GM12878 (cell line): ENCODE measurements at regions not wholly inside any gene's neighbourhood (a gene's known extent, or its start where the extent isn't known, plus 50 kb on each side); places are given as distances from the start of the nearest gene placed in this dataset.

Experiments used
- ATAC-seq: fragments of 200-7000 bp; cut with Tn5 transposase; 3 replicates; pipeline ENCODE4 v1.9.1; 2020; ENCODE audit warnings: mild to moderate bottlenecking, moderate library complexity
- BruUV-seq: library from RNA; stranded (reverse); fragments of 400-500 nt; replicated peaks from 2 replicates; lab custom pipeline; 2021; lab: Mats Ljungman, UMichigan
- CTCF ChIA-PET: fragments of 300-600 bp; sonication (Branson Sonifier 250); formaldehyde crosslinking; extraction: SDS; loops from one replicate; lab custom pipeline; 2021; ENCODE audit warnings: inconsistent platforms; lab: Yijun Ruan, JAX
- POLR2A ChIA-PET: fragments of 350-600 bp; formaldehyde crosslinking; extraction: SDS; loops from one replicate; lab custom pipeline; 2021; ENCODE audit warnings: inconsistent platforms; lab: Charles Lee
- RAD21 ChIA-PET: fragments of 300-600 bp; sonication (Branson Sonifier 250); formaldehyde crosslinking; loops from one replicate; lab custom pipeline; 2023; ENCODE audit warnings: antibody characterized with exemption; ENCODE audit not compliant: unreplicated experiment; lab: Charles Lee
- SMC1A ChIA-PET: fragments of 300-600 bp; sonication (Branson Sonifier 250); formaldehyde crosslinking; loops from one replicate; lab custom pipeline; 2023; ENCODE audit not compliant: unreplicated experiment, uncharacterized antibody; lab: Charles Lee
- DNase-seq: peaks from one replicate; pipeline ENCODE4 v3.0.0-alpha.2; 2011; ENCODE audit warnings: low read depth, low spot score
- FAIRE-seq: peaks from 3 replicates; lab custom pipeline; 2011; peaks lifted over from hg19 to GRCh38; lab: Jason Lieb, UNC
- H2AFZ ChIP-seq: 2 replicates; pipeline ENCODE4 v1.6.0; 2011; ENCODE audit warnings: low read depth, low read length, control low read depth; ENCODE audit not compliant: control insufficient read depth
- H3K27ac ChIP-seq: 2 replicates; pipeline ENCODE4 v1.5.1; 2011; ENCODE audit warnings: control low read depth; ENCODE audit not compliant: control insufficient read depth, insufficient read depth
- H3K27me3 ChIP-seq, 2 experiments: replicated peaks in 1 of 2; 2 replicates each; pipeline versions ENCODE4 v1.6.0 to v1.6.1; 2011; ENCODE audit warnings: low read length in 1 of 2; ENCODE audit not compliant: control insufficient read depth in 2 of 2, insufficient read depth in 2 of 2
- H3K36me3 ChIP-seq, 2 experiments: 2 replicates each; pipeline ENCODE4 v1.5.1; 2011; ENCODE audit warnings: low read length in 1 of 2; ENCODE audit not compliant: control insufficient read depth in 2 of 2, insufficient read depth in 2 of 2
- H3K4me1 ChIP-seq: 2 replicates; pipeline ENCODE4 v1.6.1; 2011; ENCODE audit warnings: mild to moderate bottlenecking, low read length, moderate library complexity, mixed read lengths; ENCODE audit not compliant: control insufficient read depth, insufficient read depth
- H3K4me2 ChIP-seq: 2 replicates; pipeline ENCODE4 v1.6.0; 2011; ENCODE audit warnings: control low read depth; ENCODE audit not compliant: control insufficient read depth, insufficient read depth
- H3K4me3 ChIP-seq: fragments of 200-600 bp; sonication (generic); 2 replicates; pipeline ENCODE4 v1.5.1; 2016
- H3K79me2 ChIP-seq: 2 replicates; pipeline ENCODE4 v1.6.0; 2011; ENCODE audit warnings: low read length; ENCODE audit not compliant: control insufficient read depth, insufficient read depth
- H3K9ac ChIP-seq: 2 replicates; pipeline ENCODE4 v1.8.0; 2011; ENCODE audit warnings: low read length, control low read depth, mixed read lengths; ENCODE audit not compliant: control insufficient read depth, insufficient read depth
- H3K9me3 ChIP-seq: replicated peaks from 3 replicates; pipeline ENCODE4 v1.5.1; 2011; ENCODE audit warnings: mild to moderate bottlenecking, low read length; ENCODE audit not compliant: control insufficient read depth, insufficient read depth
- H4K20me1 ChIP-seq: 2 replicates; pipeline ENCODE4 v1.6.0; 2011; ENCODE audit not compliant: control insufficient read depth, insufficient read depth
- BACH1 ChIP-seq: fragments of 450-650 bp; IDR thresholded peaks from 2 replicates; pipeline ENCODE4 v1.6.1; 2017; ENCODE audit warnings: mild to moderate bottlenecking, borderline replicate concordance
- CREM ChIP-seq: IDR thresholded peaks from 2 replicates; pipeline ENCODE4 v1.6.1; 2014; ENCODE audit warnings: antibody characterized with exemption, low read depth
- EGR1 ChIP-seq, 2 experiments: IDR thresholded peaks; 1 replicate in 1 of 2; 2 replicates in 1 of 2; pipeline ENCODE4 v1.6.1; 2011 to 2012; ENCODE audit warnings: low read depth in 2 of 2, low read length in 2 of 2, borderline replicate concordance in 1 of 2, mild to moderate bottlenecking in 1 of 2, moderate library complexity in 1 of 2
- HCFC1 ChIP-seq: fragments of 150-350 bp; IDR thresholded peaks from 2 replicates; pipeline ENCODE4 v1.6.1; 2014; ENCODE audit warnings: low read length
- HDAC2 ChIP-seq: fragments of 200-600 bp; sonication (generic); IDR thresholded peaks from 2 replicates; pipeline ENCODE4 v1.6.1; 2017
- IRF4 ChIP-seq: IDR thresholded peaks from 2 replicates; pipeline ENCODE4 v1.6.1; 2011; ENCODE audit warnings: low read depth, low read length
- KAT2A ChIP-seq: conservative IDR thresholded peaks from 2 replicates; pipeline ENCODE4 v1.6.1; 2011; ENCODE audit warnings: low read depth, low read length; ENCODE audit not compliant: control insufficient read depth
- KDM1A ChIP-seq: fragments of 200-600 bp; sonication (generic); IDR thresholded peaks from 2 replicates; pipeline ENCODE4 v1.6.1; 2016; ENCODE audit warnings: borderline replicate concordance
- MXI1 ChIP-seq: fragments of 150-350 bp; IDR thresholded peaks from 2 replicates; pipeline ENCODE4 v1.6.1; 2011; ENCODE audit warnings: low read depth, mild to moderate bottlenecking, inconsistent platforms, low read length, improper control_type of control experiment
- POLR2A ChIP-seq: IDR thresholded peaks from 2 replicates; pipeline ENCODE4 v1.6.1; 2011; ENCODE audit warnings: low read depth, mild to moderate bottlenecking, low read length
- SUPT20H ChIP-seq: IDR thresholded peaks from 2 replicates; pipeline ENCODE4 v1.6.1; 2011; ENCODE audit warnings: low read depth, mild to moderate bottlenecking, low read length, moderate library complexity, borderline replicate concordance; ENCODE audit not compliant: control insufficient read depth
- TARDBP ChIP-seq: IDR thresholded peaks from 2 replicates; pipeline ENCODE4 v1.6.1; 2016; ENCODE audit warnings: borderline replicate concordance
- ZNF207 ChIP-seq: fragments of 450-650 bp; IDR thresholded peaks from 2 replicates; pipeline ENCODE4 v1.6.1; 2014; ENCODE audit warnings: antibody characterized with exemption, mild to moderate bottlenecking, borderline replicate concordance
- ZNF687 ChIP-seq: fragments of 450-650 bp; IDR thresholded peaks from 2 replicates; pipeline ENCODE4 v1.6.1; 2017; ENCODE audit warnings: mild to moderate bottlenecking, moderate library complexity
- WGBS: methylation state at CpG from one replicate; pipeline ENCODE4 v1.1.6; 2016; ENCODE audit warnings: low lambda C conversion rate; ENCODE audit not compliant: insufficient replicate concordance, insufficient coverage; ENCODE audit errors: missing lambda C conversion rate; 5-methylcytosine and 5-hydroxymethylcytosine counted together
- in situ Hi-C: fragments of 300-500 bp; cut with MboI; formaldehyde crosslinking; loops from 9 replicates; pipeline ENCODE4 v1.14.3; 2018; ENCODE audit warnings: mixed read lengths
- intact Hi-C: fragments of 100-400 bp; cut with micrococcal nuclease; formaldehyde crosslinking; loops from one replicate; pipeline ENCODE4 v1.14.2; 2022; ENCODE audit not compliant: unreplicated experiment
- TF ChIP-seq, protein P1 (sequence below): IDR thresholded peaks from 2 replicates; pipeline ENCODE4 v1.6.1; 2011; ENCODE audit warnings: low read depth, low read length, improper control_type of control experiment, borderline replicate concordance
- TF ChIP-seq, protein P2 (sequence below): fragments of 450-650 bp; conservative IDR thresholded peaks from 2 replicates; pipeline ENCODE4 v1.6.1; 2017; ENCODE audit warnings: mild to moderate bottlenecking, moderate library complexity

DNA sequence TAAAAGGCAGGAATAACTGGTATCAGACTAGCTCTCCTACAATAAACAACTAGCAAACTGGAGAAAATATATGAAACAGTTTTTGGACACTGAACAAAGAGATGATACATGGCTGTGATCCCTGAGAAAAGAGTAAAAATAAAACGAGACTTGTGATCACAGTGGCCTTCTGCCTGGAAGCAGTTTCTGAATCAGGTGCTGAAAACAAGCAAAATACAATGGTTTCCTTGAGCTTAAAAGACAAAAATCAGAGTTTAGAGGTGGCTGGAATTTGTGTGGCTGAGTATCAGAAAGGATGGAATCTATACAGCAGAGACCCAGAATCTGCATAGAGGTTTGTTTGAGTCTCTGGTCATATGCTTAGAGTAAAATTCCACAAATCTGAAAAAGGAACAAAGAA is 242.5 kb upstream of the SOX9 start:
- no peaks in the 10 kb centered on the region for H4K20me1 ChIP-seq
- H3K4me3 ChIP-seq, result no peak overlapping the region
- no peak for FAIRE-seq
- no peaks in the 10 kb centered on the region for H3K27me3 ChIP-seq
- intact Hi-C loops, result no loop called here
- no peak overlapping the region for H3K4me2 ChIP-seq
- H3K27ac ChIP-seq, result no peak overlapping the region
- ChIA-PET RAD21 (no interaction called here), SMC1A (no interaction called here), POLR2A (no interaction called here), CTCF (interaction anchor here (0.6 to 1.0 kb wide), 2 partner anchors 37 to 45 kb away, joined by 3 read pairs; no protein-coding TSS in a partner anchor)
- in situ Hi-C loops, result no loop called here
- no peak for ATAC-seq
- H3K9me3 ChIP-seq, result no peaks in the 10 kb centered on the region
- BruUV-seq, result no TSS peak
- no peaks in the 10 kb centered on the region for H3K79me2 ChIP-seq
- H3K4me1 ChIP-seq, result no peaks in the 10 kb centered on the region
- WGBS, result 0% methylated on average over 1 of the region's 1 CpG
- no peak for DNase-seq
- H3K36me3 ChIP-seq, result no peaks in the 10 kb centered on the region
- no peak overlapping the region for H3K9ac ChIP-seq
- no peak for TF ChIP-seq TARDBP
- TF ChIP-seq KDM1A, result no peak
- TF ChIP-seq, protein P1, sequence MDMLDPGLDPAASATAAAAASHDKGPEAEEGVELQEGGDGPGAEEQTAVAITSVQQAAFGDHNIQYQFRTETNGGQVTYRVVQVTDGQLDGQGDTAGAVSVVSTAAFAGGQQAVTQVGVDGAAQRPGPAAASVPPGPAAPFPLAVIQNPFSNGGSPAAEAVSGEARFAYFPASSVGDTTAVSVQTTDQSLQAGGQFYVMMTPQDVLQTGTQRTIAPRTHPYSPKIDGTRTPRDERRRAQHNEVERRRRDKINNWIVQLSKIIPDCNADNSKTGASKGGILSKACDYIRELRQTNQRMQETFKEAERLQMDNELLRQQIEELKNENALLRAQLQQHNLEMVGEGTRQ, result no peak
- TF ChIP-seq POLR2A, result no peak
- no peak for TF ChIP-seq SUPT20H
- no peak for TF ChIP-seq KAT2A
- TF ChIP-seq BACH1, result no peak
- TF ChIP-seq ZNF207, result no peak
- TF ChIP-seq MXI1, result no peak
- TF ChIP-seq HCFC1, result no peak
- TF ChIP-seq EGR1 (IDR thresholded peaks at IDR 0.05; ENCODE audit: borderline replicate concordance in 1 of 2, low read depth in 2 of 2, low read length in 2 of 2), result no peak
- TF ChIP-seq HDAC2, result no peak
- no peak for TF ChIP-seq ZNF687
- TF ChIP-seq, protein P2, sequence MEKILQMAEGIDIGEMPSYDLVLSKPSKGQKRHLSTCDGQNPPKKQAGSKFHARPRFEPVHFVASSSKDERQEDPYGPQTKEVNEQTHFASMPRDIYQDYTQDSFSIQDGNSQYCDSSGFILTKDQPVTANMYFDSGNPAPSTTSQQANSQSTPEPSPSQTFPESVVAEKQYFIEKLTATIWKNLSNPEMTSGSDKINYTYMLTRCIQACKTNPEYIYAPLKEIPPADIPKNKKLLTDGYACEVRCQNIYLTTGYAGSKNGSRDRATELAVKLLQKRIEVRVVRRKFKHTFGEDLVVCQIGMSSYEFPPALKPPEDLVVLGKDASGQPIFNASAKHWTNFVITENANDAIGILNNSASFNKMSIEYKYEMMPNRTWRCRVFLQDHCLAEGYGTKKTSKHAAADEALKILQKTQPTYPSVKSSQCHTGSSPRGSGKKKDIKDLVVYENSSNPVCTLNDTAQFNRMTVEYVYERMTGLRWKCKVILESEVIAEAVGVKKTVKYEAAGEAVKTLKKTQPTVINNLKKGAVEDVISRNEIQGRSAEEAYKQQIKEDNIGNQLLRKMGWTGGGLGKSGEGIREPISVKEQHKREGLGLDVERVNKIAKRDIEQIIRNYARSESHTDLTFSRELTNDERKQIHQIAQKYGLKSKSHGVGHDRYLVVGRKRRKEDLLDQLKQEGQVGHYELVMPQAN, result no peak
- TF ChIP-seq IRF4, result no peak
- no peak for TF ChIP-seq CREM
- H2AFZ ChIP-seq, result no peak overlapping the region
